Neural crest cell (in vitro differentiated cells): ENCODE measurements at regions not wholly inside any gene's neighbourhood (a gene's known extent, or its start where the extent isn't known, plus 50 kb on each side); places are given as distances from the start of the nearest gene placed in this dataset.

Experiments
- DNase-seq: peaks from one replicate; pipeline ENCODE4 v3.0.0; 2021; ENCODE audit warnings: low read depth, mixed read lengths, low spot score
- H3K27ac Mint-ChIP-seq: one replicate; pipeline ENCODE4 v1.8.0; 2021; ENCODE audit warnings: mild to moderate bottlenecking, mixed read lengths; ENCODE audit not compliant: unreplicated experiment
- H3K27me3 Mint-ChIP-seq: 2 replicates; pipeline ENCODE4 v1.8.0; 2021; ENCODE audit warnings: low read depth, mild to moderate bottlenecking, mixed read lengths
- H3K36me3 Mint-ChIP-seq: 2 replicates; pipeline ENCODE4 v1.8.0; 2021; ENCODE audit warnings: low read depth, mild to moderate bottlenecking, mixed read lengths
- H3K4me1 Mint-ChIP-seq: 2 replicates; pipeline ENCODE4 v1.8.0; 2021; ENCODE audit warnings: mixed read lengths
- H3K4me3 Mint-ChIP-seq: one replicate; pipeline ENCODE4 v1.8.0; 2021; ENCODE audit warnings: mild to moderate bottlenecking, mixed read lengths
- H3K9me3 Mint-ChIP-seq: 2 replicates; pipeline ENCODE4 v1.8.0; 2021; ENCODE audit warnings: mixed read lengths
- CTCF ChIP-seq: fragments of 200-600 bp; sonication (generic); conservative IDR thresholded peaks from 2 replicates; pipeline ENCODE4 v1.5.0; 2021; ENCODE audit warnings: antibody characterized with exemption, mild to moderate bottlenecking

GRCh38 chr5:40378396-40379177, 301.1 kb upstream of the PTGER4 start:
- Mint-ChIP-seq H3K4me3 (no peak overlapping the region), H3K27me3 (no peaks in the 10 kb centered on the region), H3K36me3 (no peaks in the 10 kb centered on the region), H3K4me1 (peaks cover 3% of the 10 kb centered on the region), H3K27ac (no peak overlapping the region), H3K9me3 (no peaks in the 10 kb centered on the region)
- no peak for DNase-seq
- no peak for TF ChIP-seq CTCF

- DNase-seq, result no peak
- Mint-ChIP-seq H3K36me3 (no peaks in the 10 kb centered on the region), H3K4me1 (no peaks in the 10 kb centered on the region), H3K27me3 (no peaks in the 10 kb centered on the region), H3K9me3 (no peaks in the 10 kb centered on the region), H3K4me3 (no peak overlapping the region), H3K27ac (no peak overlapping the region)
- no peak for TF ChIP-seq CTCF
Measured at GRCh38 chr5:40376566-40376965, 303.1 kb upstream of the PTGER4 start.

- no peak overlapping the region for H3K4me3 Mint-ChIP-seq
- no peaks in the 10 kb centered on the region for H3K27me3 Mint-ChIP-seq
- no peak for DNase-seq
- H3K4me1 Mint-ChIP-seq, result no peaks in the 10 kb centered on the region
- no peak overlapping the region for H3K27ac Mint-ChIP-seq
- TF ChIP-seq CTCF, result no peak
- peaks cover 2% of the 10 kb centered on the region for H3K9me3 Mint-ChIP-seq
- no peaks in the 10 kb centered on the region for H3K36me3 Mint-ChIP-seq
Measured at GRCh38 chr5:40374853-40375252, 304.9 kb upstream of the PTGER4 start.

GRCh38 chr5:40368200-40368599, 311.5 kb upstream of the PTGER4 start:
- no peak for DNase-seq
- H3K4me1 Mint-ChIP-seq, result no peaks in the 10 kb centered on the region
- H3K27ac Mint-ChIP-seq, result no peak overlapping the region
- no peaks in the 10 kb centered on the region for H3K36me3 Mint-ChIP-seq
- H3K4me3 Mint-ChIP-seq, result no peak overlapping the region
- H3K27me3 Mint-ChIP-seq, result no peaks in the 10 kb centered on the region
- H3K9me3 Mint-ChIP-seq, result peaks cover 2% of the 10 kb centered on the region
- TF ChIP-seq CTCF, result no peak

- no peaks in the 10 kb centered on the region for H3K27me3 Mint-ChIP-seq
- H3K9me3 Mint-ChIP-seq, result peaks cover 7% of the 10 kb centered on the region
- H3K27ac Mint-ChIP-seq, result no peak overlapping the region
- no peak overlapping the region for H3K4me3 Mint-ChIP-seq
- no peaks in the 10 kb centered on the region for H3K36me3 Mint-ChIP-seq
- H3K4me1 Mint-ChIP-seq, result no peaks in the 10 kb centered on the region
- no peak for DNase-seq
- no peak for TF ChIP-seq CTCF
Measured at GRCh38 chr5:40367255-40367654, 312.5 kb upstream of the PTGER4 start.
